OCI-LY7 (cell line): ENCODE measurements at regions not wholly inside any gene's neighbourhood (a gene's known extent, or its start where the extent isn't known, plus 50 kb on each side); places are given as distances from the start of the nearest gene placed in this dataset.

Source experiments
- BruUV-seq: library from RNA; stranded (reverse); fragments of 400-500 nt; replicated peaks from 2 replicates; lab custom pipeline; 2021; lab: Mats Ljungman, UMichigan
- CTCF ChIA-PET: fragments of 300-600 bp; sonication (Branson Sonifier 250); formaldehyde crosslinking; loops from one replicate; lab custom pipeline; 2022; ENCODE audit warnings: antibody characterized with exemption; ENCODE audit not compliant: unreplicated experiment; lab: Charles Lee
- POLR2A ChIA-PET: fragments of 300-600 bp; sonication (Branson Sonifier 250); formaldehyde crosslinking; loops from one replicate; lab custom pipeline; 2022; ENCODE audit warnings: antibody characterized with exemption; lab: Charles Lee
- DNase-seq: peaks from one replicate; pipeline ENCODE4 v3.0.0-alpha.2; 2015; ENCODE audit warnings: low spot score
- H2AFZ ChIP-seq: fragments of 200-600 bp; sonication (generic), shearing (Covaris generic); 2 replicates; pipeline ENCODE4 v1.6.1; 2014; ENCODE audit warnings: mild to moderate bottlenecking, antibody characterized with exemption, low read length, moderate library complexity
- H3K27ac ChIP-seq: fragments of 200-600 bp; sonication (generic); 2 replicates; pipeline ENCODE4 v1.5.1; 2014; ENCODE audit warnings: mixed run types, low read depth, mild to moderate bottlenecking, moderate library complexity, low read length, inconsistent platforms; ENCODE audit not compliant: poor library complexity, severe bottlenecking
- H3K36me3 ChIP-seq: fragments of 200-600 bp; sonication (generic); 2 replicates; pipeline ENCODE4 v1.6.1; 2014; ENCODE audit warnings: mild to moderate bottlenecking, antibody characterized with exemption, low read length, moderate library complexity, mixed read lengths; ENCODE audit not compliant: insufficient read depth
- H3K4me1 ChIP-seq: fragments of 200-600 bp; sonication (generic); 2 replicates; pipeline ENCODE4 v1.5.1; 2014; ENCODE audit warnings: mild to moderate bottlenecking, low read length; ENCODE audit not compliant: insufficient read depth, poor library complexity, severe bottlenecking
- H3K4me2 ChIP-seq: fragments of 200-600 bp; sonication (generic); 2 replicates; pipeline ENCODE4 v1.6.1; 2014; ENCODE audit warnings: mild to moderate bottlenecking, low read length
- H3K4me3 ChIP-seq: fragments of 200-600 bp; sonication (generic); 2 replicates; pipeline ENCODE4 v1.5.1; 2014; ENCODE audit warnings: mild to moderate bottlenecking, low read depth, low read length; ENCODE audit not compliant: poor library complexity, severe bottlenecking
- H3K79me2 ChIP-seq: fragments of 200-600 bp; sonication (generic); 2 replicates; pipeline ENCODE4 v1.6.1; 2016; ENCODE audit warnings: low read depth, mild to moderate bottlenecking, low read length, moderate library complexity, mixed read lengths; ENCODE audit not compliant: insufficient read depth
- H3K9me2 ChIP-seq: fragments of 200-600 bp; sonication (generic); 2 replicates; pipeline ENCODE4 v1.6.1; 2016; ENCODE audit warnings: mild to moderate bottlenecking, low read length, mixed read lengths; ENCODE audit not compliant: insufficient read depth
- H3K9me3 ChIP-seq: fragments of 200-600 bp; sonication (generic); 2 replicates; pipeline ENCODE4 v1.6.1; 2014; ENCODE audit warnings: mild to moderate bottlenecking, mixed run types, low read length, mixed read lengths
- H4K20me1 ChIP-seq: fragments of 200-600 bp; sonication (generic); 2 replicates; pipeline ENCODE4 v1.6.1; 2014; ENCODE audit warnings: mild to moderate bottlenecking, antibody characterized with exemption, low read length, moderate library complexity, mixed read lengths; ENCODE audit not compliant: insufficient read depth
- CTCF ChIP-seq: fragments of 200-600 bp; sonication (generic); conservative IDR thresholded peaks from 2 replicates; pipeline ENCODE4 v1.5.1; 2014; ENCODE audit warnings: mild to moderate bottlenecking, antibody characterized with exemption, low read length, moderate library complexity, mixed read lengths
- EZH2phosphoT487 ChIP-seq: fragments of 200-600 bp; sonication (generic); IDR thresholded peaks from 2 replicates; pipeline ENCODE4 v1.6.1; 2018; ENCODE audit warnings: low read depth, borderline replicate concordance, mild to moderate bottlenecking, mixed run types, antibody characterized with exemption, low read length, moderate library complexity, mixed read lengths
- intact Hi-C: fragments of 100-400 bp; cut with micrococcal nuclease; formaldehyde crosslinking; loops from one replicate; pipeline ENCODE4 v1.10.0; 2022; ENCODE audit not compliant: unreplicated experiment

- Histone ChIP-seq H3K27ac (peak overlapping the region; percentile 94), H3K4me1 (peaks cover 75% of the 10 kb centered on the region), H3K4me3 (peak overlapping the region; percentile 67), H3K36me3 (no peaks in the 10 kb centered on the region), H3K79me2 (no peaks in the 10 kb centered on the region), H3K4me2 (peak overlapping the region; percentile 97), H3K9me3 (no peaks in the 10 kb centered on the region), H3K9me2 (no peaks in the 10 kb centered on the region), H2AFZ (peak overlapping the region; percentile 50; the same call in 1 of the 2 replicates), H4K20me1 (no peaks in the 10 kb centered on the region)
- no peak for TF ChIP-seq CTCF
- no peak for TF ChIP-seq EZH2phosphoT487
- intact Hi-C loops = no loop called here
- peak; percentile 14 for DNase-seq
- POLR2A ChIA-PET = interaction anchor here (1.6 to 2.6 kb wide), 3 partner anchors 16 to 56 kb away, joined by 4 to 15 read pairs (median 7); no protein-coding TSS in a partner anchor
- no TSS peak for BruUV-seq
- CTCF ChIA-PET = no interaction called here
Measured at GRCh38 chrX:40152741-40153344, 55.1 kb upstream of the BCOR start.

- intact Hi-C loops = no loop called here
- Histone ChIP-seq H3K79me2 (no peaks in the 10 kb centered on the region), H2AFZ (peak overlapping the region; percentile 50; the same call in 1 of the 2 replicates), H3K9me2 (no peaks in the 10 kb centered on the region), H3K4me2 (peak overlapping the region; percentile 97), H3K9me3 (no peaks in the 10 kb centered on the region), H3K4me1 (peaks cover 75% of the 10 kb centered on the region), H3K4me3 (peak overlapping the region; percentile 67), H4K20me1 (no peaks in the 10 kb centered on the region), H3K36me3 (no peaks in the 10 kb centered on the region), H3K27ac (peak overlapping the region; percentile 94)
- CTCF ChIA-PET = no interaction called here
- POLR2A ChIA-PET = interaction anchor here (1.6 to 2.6 kb wide), 2 partner anchors 16 to 56 kb away, joined by 7 to 15 read pairs; no protein-coding TSS in a partner anchor
- peak; percentile 36 for DNase-seq
- BruUV-seq = no TSS peak
- TF ChIP-seq CTCF (no peak), EZH2phosphoT487 (no peak)
Measured at GRCh38 chrX:40152173-40152711, 54.5 kb upstream of the BCOR start.
